ENCODE measurements at regions not wholly inside any gene's neighbourhood (a gene's known extent, or its start where the extent isn't known, plus 50 kb on each side); places are given as distances from the start of the nearest gene placed in this dataset.

- peaks cover 0 to 3% (median 0%) of the 10 kb centered on the region in 4 experiments for H3K27me3 ChIP-seq (replicated peaks in 1 of 4; ENCODE audit: control extremely low read depth in 1 of 4, control insufficient read depth in 3 of 4, insufficient read depth in 4 of 4, low read length in 3 of 4)
- no peaks in the 10 kb centered on the region for H3K9me3 Mint-ChIP-seq (ENCODE audit: insufficient read depth)
- no peak overlapping the region for H3K9ac ChIP-seq (ENCODE audit: low read length)
- H3K9me3 ChIP-seq (ENCODE audit: control extremely low read depth in 1 of 3, control insufficient read depth in 2 of 3, insufficient read depth in 1 of 3, low read length in 2 of 3): peaks cover 0 to 8% (median 0%) of the 10 kb centered on the region in 3 donors
- DNase-seq: no peak
- 76% methylated on average over 2 of the region's 2 CpGs for WGBS (ENCODE audit: insufficient coverage)
- no peak for ATAC-seq (ENCODE audit: low read depth)
- peaks cover 7% of the 10 kb centered on the region for H3K4me1 Mint-ChIP-seq
- H4K20me1 ChIP-seq (ENCODE audit: control insufficient read depth, insufficient read depth, low read length, poor library complexity, severe bottlenecking): no peaks in the 10 kb centered on the region
- H3K27ac Mint-ChIP-seq: no peak overlapping the region
- no peaks in the 10 kb centered on the region for H3K36me3 ChIP-seq (replicated peaks in 1 of 2; ENCODE audit: control extremely low read depth in 1 of 2, control insufficient read depth in 1 of 2, extremely low read depth in 1 of 2, insufficient read depth in 2 of 2, low read length in 1 of 2)
- H2AFZ ChIP-seq (ENCODE audit: insufficient read depth, low read depth, low read length, poor library complexity, severe bottlenecking): no peak overlapping the region
- H3K79me2 ChIP-seq (ENCODE audit: control insufficient read depth, insufficient read depth, low read length): no peaks in the 10 kb centered on the region
- peaks cover 6 to 7% of the 10 kb centered on the region in 2 donors for H3K4me1 ChIP-seq (ENCODE audit: control insufficient read depth in 2 of 2, insufficient read depth in 2 of 2, low read length in 2 of 2)
- intact Hi-C loops (cut with micrococcal nuclease): no loop called here
- no peak overlapping the region for H3K4me3 ChIP-seq (ENCODE audit: control extremely low read depth in 1 of 5, extremely low read depth in 1 of 5, insufficient read depth in 1 of 5, low read depth in 2 of 5, low read length in 4 of 5)
- CTCF ChIA-PET: no interaction called here
- peaks cover 20% of the 10 kb centered on the region for H3K27me3 Mint-ChIP-seq
- TF ChIP-seq EZH2 (IDR thresholded peaks at IDR 0.05; ENCODE audit: borderline replicate concordance, insufficient read depth, low read depth, low read length, poor library complexity, severe bottlenecking): no peak
- TF ChIP-seq, protein P1, sequence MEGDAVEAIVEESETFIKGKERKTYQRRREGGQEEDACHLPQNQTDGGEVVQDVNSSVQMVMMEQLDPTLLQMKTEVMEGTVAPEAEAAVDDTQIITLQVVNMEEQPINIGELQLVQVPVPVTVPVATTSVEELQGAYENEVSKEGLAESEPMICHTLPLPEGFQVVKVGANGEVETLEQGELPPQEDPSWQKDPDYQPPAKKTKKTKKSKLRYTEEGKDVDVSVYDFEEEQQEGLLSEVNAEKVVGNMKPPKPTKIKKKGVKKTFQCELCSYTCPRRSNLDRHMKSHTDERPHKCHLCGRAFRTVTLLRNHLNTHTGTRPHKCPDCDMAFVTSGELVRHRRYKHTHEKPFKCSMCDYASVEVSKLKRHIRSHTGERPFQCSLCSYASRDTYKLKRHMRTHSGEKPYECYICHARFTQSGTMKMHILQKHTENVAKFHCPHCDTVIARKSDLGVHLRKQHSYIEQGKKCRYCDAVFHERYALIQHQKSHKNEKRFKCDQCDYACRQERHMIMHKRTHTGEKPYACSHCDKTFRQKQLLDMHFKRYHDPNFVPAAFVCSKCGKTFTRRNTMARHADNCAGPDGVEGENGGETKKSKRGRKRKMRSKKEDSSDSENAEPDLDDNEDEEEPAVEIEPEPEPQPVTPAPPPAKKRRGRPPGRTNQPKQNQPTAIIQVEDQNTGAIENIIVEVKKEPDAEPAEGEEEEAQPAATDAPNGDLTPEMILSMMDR (IDR thresholded peaks at IDR 0.05): no peak
- no peak overlapping the region for H3K4me3 Mint-ChIP-seq
- H3K27ac ChIP-seq (ENCODE audit: low read length in 2 of 2): no peak overlapping the region
- POLR2A ChIA-PET: no interaction called here
- H3K4me2 ChIP-seq (replicated peaks; ENCODE audit: low read depth, low read length, poor library complexity, severe bottlenecking): no peak overlapping the region
Measured at GRCh38 chr12:111103583-111103982, 183.2 kb upstream of the MYL2 start.

DNA sequence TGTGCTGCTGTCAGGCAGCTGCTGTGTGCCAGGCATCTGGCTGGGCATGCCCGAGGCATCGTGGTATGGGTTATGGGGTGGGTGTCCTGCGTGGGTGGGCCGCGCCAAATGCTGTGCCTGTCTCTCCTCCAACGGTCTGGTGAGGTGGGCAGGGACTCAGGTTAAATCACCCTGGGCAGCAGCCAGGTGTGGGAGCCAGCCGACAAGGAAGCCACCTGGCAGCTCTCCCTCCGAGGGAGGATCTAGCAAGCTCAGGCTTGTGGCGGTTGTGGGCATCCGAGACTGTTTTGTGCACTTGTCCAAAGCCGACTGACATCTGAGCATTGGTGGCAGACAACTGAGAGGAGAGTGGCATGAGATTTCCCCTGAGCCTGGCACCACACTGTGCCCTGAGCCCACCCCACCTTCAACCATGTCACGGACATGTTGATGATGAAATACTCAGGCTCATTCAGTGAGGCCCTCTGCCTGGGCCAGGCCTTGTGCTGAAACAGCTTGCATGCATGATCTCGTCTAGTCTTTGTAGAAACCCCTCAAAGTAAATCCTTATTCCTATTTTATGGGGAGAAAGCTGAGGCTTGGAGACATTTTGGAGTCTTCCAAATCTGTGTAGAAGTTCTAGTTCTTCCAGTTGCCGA, 181.8 kb upstream of the MYL2 start:
- peaks cover 17% of the 10 kb centered on the region for H3K27me3 Mint-ChIP-seq
- Histone ChIP-seq H3K79me2 (ENCODE audit: control insufficient read depth, insufficient read depth, low read length) (no peaks in the 10 kb centered on the region), H3K9me3 (ENCODE audit: control extremely low read depth in 1 of 3, control insufficient read depth in 2 of 3, insufficient read depth in 1 of 3, low read length in 2 of 3) (peaks cover 0 to 8% (median 0%) of the 10 kb centered on the region in 3 donors), H3K36me3 (replicated peaks in 1 of 2; ENCODE audit: control extremely low read depth in 1 of 2, control insufficient read depth in 1 of 2, extremely low read depth in 1 of 2, insufficient read depth in 2 of 2, low read length in 1 of 2) (no peaks in the 10 kb centered on the region), H3K4me1 (ENCODE audit: control insufficient read depth in 2 of 2, insufficient read depth in 2 of 2, low read length in 2 of 2) (peaks cover 6 to 8% of the 10 kb centered on the region in 2 donors), H3K4me3 (ENCODE audit: control extremely low read depth in 1 of 5, extremely low read depth in 1 of 5, insufficient read depth in 1 of 5, low read depth in 2 of 5, low read length in 4 of 5) (no peak overlapping the region), H3K27me3 (replicated peaks in 1 of 4; ENCODE audit: control extremely low read depth in 1 of 4, control insufficient read depth in 3 of 4, insufficient read depth in 4 of 4, low read length in 3 of 4) (peaks cover 0 to 3% (median 0%) of the 10 kb centered on the region in 4 experiments), H3K4me2 (replicated peaks; ENCODE audit: low read depth, low read length, poor library complexity, severe bottlenecking) (no peak overlapping the region), H3K9ac (ENCODE audit: low read length) (no peak overlapping the region), H3K27ac (ENCODE audit: low read length in 2 of 2) (no peak overlapping the region), H2AFZ (ENCODE audit: insufficient read depth, low read depth, low read length, poor library complexity, severe bottlenecking) (no peak overlapping the region), H4K20me1 (ENCODE audit: control insufficient read depth, insufficient read depth, low read length, poor library complexity, severe bottlenecking) (no peaks in the 10 kb centered on the region)
- H3K27ac Mint-ChIP-seq: no peak overlapping the region
- H3K4me1 Mint-ChIP-seq: peaks cover 7% of the 10 kb centered on the region
- DNase-seq (no peak), ATAC-seq (ENCODE audit: low read depth) (no peak)
- POLR2A ChIA-PET: no interaction called here
- no peaks in the 10 kb centered on the region for H3K9me3 Mint-ChIP-seq (ENCODE audit: insufficient read depth)
- intact Hi-C loops (cut with micrococcal nuclease): no loop called here
- no peak for TF ChIP-seq EZH2 (IDR thresholded peaks at IDR 0.05; ENCODE audit: borderline replicate concordance, insufficient read depth, low read depth, low read length, poor library complexity, severe bottlenecking)
- TF ChIP-seq, protein P1 (IDR thresholded peaks at IDR 0.05): no peak
- H3K4me3 Mint-ChIP-seq: no peak overlapping the region
- CTCF ChIA-PET: interaction anchor here (0.5 kb wide), 1 partner anchor 372 kb away, joined by 4 read pairs; no protein-coding TSS in a partner anchor
- 51% methylated on average over 12 of the region's 14 CpGs for WGBS (ENCODE audit: insufficient coverage)
